H1 (cell line): ENCODE measurements at regions not wholly inside any gene's neighbourhood (a gene's known extent, or its start where the extent isn't known, plus 50 kb on each side); places are given as distances from the start of the nearest gene placed in this dataset.

Experiments
- CTBP2 ChIP-seq: IDR thresholded peaks from 2 replicates; pipeline ENCODE4 v1.7.0; 2011; ENCODE audit warnings: borderline replicate concordance, mild to moderate bottlenecking, moderate library complexity, mixed read lengths, low read length; ENCODE audit not compliant: insufficient read depth, insufficient read length
- POLR2AphosphoS5 ChIP-seq: IDR thresholded peaks from 2 replicates; pipeline ENCODE4 v1.6.1; 2011; ENCODE audit warnings: low read depth, low read length
- TCF12 ChIP-seq: IDR thresholded peaks from 2 replicates; pipeline ENCODE4 v1.6.1; 2011; ENCODE audit warnings: low read depth, mild to moderate bottlenecking, low read length
- YY1 ChIP-seq: IDR thresholded peaks from 2 replicates; pipeline ENCODE4 v1.6.1; 2011; ENCODE audit warnings: low read depth, mild to moderate bottlenecking, low read length

DNA sequence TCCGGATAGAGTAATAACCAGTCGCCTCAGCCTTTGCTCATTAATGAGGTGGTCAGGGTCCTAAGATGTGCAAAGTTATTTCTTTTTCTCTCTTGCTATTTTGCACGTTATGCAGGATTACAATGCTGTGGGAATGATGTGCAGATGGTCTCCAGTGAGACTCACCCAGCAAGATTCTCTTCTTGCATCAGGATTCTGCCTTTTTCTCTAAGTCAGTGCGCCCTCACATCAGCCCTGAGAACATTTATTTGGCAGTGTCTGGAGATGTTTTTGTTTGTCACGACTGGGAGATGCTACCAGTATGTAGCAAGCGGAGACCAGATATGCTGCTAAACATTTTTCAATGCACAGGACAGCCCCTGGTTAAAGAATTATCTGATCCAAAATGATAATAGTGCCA lies 280.3 kb upstream of the WWC1 start (continued):
- TF ChIP-seq CTBP2 (no peak), TCF12 (no peak), POLR2AphosphoS5 (no peak), YY1 (no peak)
